ENCODE measurements at regions not wholly inside any gene's neighbourhood (a gene's known extent, or its start where the extent isn't known, plus 50 kb on each side); places are given as distances from the start of the nearest gene placed in this dataset.

DNA sequence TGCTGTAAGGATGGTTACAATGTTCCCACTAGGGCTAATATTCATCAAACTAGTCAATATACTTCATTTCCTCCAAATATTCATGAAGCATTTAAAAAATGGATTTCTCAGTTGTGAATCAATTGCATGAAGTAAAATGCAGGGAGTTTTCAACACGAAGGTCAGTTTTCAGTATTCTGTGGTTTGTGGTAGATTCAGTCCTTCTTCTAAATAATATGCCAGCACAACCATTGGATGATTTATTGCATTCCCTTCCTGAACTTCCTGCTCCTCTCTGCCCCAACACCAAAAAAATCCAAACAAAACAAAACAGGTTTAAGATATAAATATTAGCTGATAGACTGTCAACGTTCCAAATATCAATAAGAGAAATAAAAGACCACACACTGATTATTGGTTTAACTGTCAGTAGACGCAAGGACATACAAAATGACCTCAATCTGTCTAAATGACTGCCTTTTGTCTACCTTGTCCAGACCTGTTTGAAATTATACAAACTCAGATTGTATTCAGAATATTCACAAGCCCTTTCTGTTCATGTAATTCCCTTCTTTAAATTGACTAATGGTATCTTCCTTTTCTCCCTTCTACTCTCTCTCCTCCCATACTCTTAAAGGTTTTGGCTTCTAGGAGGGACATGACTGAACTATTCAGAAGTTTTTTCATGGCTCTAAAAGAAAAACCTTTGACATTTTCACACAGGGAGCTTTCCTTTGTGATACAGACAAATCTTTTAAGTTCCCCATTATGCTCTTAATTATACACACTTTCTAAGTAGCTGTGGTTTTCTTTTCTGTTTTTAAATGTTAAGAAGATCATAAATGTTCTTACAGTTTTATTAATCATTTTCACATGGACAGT is 92.6 kb upstream of the STT3B start (continued):
- TF ChIP-seq, protein P1, sequence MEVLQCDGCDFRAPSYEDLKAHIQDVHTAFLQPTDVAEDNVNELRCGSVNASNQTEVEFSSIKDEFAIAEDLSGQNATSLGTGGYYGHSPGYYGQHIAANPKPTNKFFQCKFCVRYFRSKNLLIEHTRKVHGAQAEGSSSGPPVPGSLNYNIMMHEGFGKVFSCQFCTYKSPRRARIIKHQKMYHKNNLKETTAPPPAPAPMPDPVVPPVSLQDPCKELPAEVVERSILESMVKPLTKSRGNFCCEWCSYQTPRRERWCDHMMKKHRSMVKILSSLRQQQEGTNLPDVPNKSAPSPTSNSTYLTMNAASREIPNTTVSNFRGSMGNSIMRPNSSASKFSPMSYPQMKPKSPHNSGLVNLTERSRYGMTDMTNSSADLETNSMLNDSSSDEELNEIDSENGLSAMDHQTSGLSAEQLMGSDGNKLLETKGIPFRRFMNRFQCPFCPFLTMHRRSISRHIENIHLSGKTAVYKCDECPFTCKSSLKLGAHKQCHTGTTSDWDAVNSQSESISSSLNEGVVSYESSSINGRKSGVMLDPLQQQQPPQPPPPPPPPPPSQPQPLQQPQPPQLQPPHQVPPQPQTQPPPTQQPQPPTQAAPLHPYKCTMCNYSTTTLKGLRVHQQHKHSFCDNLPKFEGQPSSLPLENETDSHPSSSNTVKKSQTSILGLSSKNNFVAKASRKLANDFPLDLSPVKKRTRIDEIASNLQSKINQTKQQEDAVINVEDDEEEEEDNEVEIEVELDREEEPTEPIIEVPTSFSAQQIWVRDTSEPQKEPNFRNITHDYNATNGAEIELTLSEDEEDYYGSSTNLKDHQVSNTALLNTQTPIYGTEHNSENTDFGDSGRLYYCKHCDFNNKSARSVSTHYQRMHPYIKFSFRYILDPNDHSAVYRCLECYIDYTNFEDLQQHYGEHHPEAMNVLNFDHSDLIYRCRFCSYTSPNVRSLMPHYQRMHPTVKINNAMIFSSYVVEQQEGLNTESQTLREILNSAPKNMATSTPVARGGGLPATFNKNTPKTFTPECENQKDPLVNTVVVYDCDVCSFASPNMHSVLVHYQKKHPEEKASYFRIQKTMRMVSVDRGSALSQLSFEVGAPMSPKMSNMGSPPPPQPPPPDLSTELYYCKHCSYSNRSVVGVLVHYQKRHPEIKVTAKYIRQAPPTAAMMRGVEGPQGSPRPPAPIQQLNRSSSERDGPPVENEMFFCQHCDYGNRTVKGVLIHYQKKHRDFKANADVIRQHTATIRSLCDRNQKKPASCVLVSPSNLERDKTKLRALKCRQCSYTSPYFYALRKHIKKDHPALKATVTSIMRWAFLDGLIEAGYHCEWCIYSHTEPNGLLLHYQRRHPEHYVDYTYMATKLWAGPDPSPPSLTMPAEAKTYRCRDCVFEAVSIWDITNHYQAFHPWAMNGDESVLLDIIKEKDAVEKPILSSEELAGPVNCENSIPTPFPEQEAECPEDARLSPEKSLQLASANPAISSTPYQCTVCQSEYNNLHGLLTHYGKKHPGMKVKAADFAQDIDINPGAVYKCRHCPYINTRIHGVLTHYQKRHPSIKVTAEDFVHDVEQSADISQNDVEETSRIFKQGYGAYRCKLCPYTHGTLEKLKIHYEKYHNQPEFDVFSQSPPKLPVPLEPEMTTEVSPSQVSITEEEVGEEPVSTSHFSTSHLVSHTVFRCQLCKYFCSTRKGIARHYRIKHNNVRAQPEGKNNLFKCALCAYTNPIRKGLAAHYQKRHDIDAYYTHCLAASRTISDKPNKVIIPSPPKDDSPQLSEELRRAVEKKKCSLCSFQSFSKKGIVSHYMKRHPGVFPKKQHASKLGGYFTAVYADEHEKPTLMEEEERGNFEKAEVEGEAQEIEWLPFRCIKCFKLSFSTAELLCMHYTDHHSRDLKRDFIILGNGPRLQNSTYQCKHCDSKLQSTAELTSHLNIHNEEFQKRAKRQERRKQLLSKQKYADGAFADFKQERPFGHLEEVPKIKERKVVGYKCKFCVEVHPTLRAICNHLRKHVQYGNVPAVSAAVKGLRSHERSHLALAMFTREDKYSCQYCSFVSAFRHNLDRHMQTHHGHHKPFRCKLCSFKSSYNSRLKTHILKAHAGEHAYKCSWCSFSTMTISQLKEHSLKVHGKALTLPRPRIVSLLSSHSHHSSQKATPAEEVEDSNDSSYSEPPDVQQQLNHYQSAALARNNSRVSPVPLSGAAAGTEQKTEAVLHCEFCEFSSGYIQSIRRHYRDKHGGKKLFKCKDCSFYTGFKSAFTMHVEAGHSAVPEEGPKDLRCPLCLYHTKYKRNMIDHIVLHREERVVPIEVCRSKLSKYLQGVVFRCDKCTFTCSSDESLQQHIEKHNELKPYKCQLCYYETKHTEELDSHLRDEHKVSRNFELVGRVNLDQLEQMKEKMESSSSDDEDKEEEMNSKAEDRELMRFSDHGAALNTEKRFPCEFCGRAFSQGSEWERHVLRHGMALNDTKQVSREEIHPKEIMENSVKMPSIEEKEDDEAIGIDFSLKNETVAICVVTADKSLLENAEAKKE (CRISPR knock-in tag; IDR thresholded peaks at IDR 0.05), result no peak
- TF ChIP-seq EZH2phosphoT487 (IDR thresholded peaks at IDR 0.05; ENCODE audit: unreplicated experiment), result no peak
- TF ChIP-seq CREB1 (CRISPR knock-in tag; IDR thresholded peaks at IDR 0.05; ENCODE audit: low read depth), result no peak
- TF ChIP-seq STAT1 (IDR thresholded peaks at IDR 0.05; ENCODE audit: unreplicated experiment), result no peak
- no peak for TF ChIP-seq ZNF114 (CRISPR knock-in tag; IDR thresholded peaks at IDR 0.05)
- TF ChIP-seq JUNB (IDR thresholded peaks at IDR 0.05; ENCODE audit: unreplicated experiment), result no peak

DNA sequence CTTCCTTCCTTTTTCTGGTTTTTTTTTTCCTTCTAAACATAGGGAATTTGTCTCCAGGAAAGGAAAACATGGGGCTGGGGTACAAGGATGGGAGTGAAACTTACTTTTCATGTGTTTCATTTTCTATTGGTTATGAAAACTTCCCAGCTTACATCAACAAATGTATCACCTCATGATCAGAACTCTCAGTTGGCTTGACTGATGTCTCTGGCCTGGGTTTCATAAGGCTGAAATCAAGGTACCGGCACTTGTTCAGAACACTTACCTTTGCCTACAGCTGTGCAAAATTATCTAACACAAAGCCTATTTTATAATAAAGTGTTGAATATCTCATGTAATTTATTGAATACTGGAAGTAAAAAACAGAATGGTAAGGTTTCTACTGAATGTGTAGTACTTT is 91.8 kb upstream of the STT3B start:
- peaks cover 24% of the 10 kb centered on the region; the same call in 2 of the 3 replicates for H3K4me1 Mint-ChIP-seq
- ATAC-seq, result no peak
- no peaks in the 10 kb centered on the region for H4K20me1 ChIP-seq (replicated peaks; ENCODE audit: insufficient read depth)
- TF ChIP-seq, protein P2, sequence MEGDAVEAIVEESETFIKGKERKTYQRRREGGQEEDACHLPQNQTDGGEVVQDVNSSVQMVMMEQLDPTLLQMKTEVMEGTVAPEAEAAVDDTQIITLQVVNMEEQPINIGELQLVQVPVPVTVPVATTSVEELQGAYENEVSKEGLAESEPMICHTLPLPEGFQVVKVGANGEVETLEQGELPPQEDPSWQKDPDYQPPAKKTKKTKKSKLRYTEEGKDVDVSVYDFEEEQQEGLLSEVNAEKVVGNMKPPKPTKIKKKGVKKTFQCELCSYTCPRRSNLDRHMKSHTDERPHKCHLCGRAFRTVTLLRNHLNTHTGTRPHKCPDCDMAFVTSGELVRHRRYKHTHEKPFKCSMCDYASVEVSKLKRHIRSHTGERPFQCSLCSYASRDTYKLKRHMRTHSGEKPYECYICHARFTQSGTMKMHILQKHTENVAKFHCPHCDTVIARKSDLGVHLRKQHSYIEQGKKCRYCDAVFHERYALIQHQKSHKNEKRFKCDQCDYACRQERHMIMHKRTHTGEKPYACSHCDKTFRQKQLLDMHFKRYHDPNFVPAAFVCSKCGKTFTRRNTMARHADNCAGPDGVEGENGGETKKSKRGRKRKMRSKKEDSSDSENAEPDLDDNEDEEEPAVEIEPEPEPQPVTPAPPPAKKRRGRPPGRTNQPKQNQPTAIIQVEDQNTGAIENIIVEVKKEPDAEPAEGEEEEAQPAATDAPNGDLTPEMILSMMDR (conservative IDR thresholded peaks at IDR 0.05; ENCODE audit: low read depth in 2 of 2), result no peak
- no peak for TF ChIP-seq JUNB (IDR thresholded peaks at IDR 0.05; ENCODE audit: unreplicated experiment)

More for the DNA sequence above, 91.8 kb upstream of the STT3B start:
- peaks cover 15% of the 10 kb centered on the region for H3K36me3 Mint-ChIP-seq (ENCODE audit: low read depth)
- H3K36me3 ChIP-seq (ENCODE audit: insufficient read depth), result no peaks in the 10 kb centered on the region
- no peaks in the 10 kb centered on the region for H3K79me2 ChIP-seq (replicated peaks; ENCODE audit: insufficient read depth)
- no peaks in the 10 kb centered on the region for H3K27me3 ChIP-seq (ENCODE audit: insufficient read depth)
- H3K4me2 ChIP-seq, result no peak overlapping the region
- H3K9me2 ChIP-seq (ENCODE audit: insufficient read depth), result no peaks in the 10 kb centered on the region
- H3K9me3 Mint-ChIP-seq, result peaks cover 15% of the 10 kb centered on the region
- peaks cover 2% of the 10 kb centered on the region for H3K27me3 Mint-ChIP-seq (ENCODE audit: insufficient read depth, low read depth, poor library complexity)
- no peak overlapping the region for H2AFZ ChIP-seq
- H3K27ac Mint-ChIP-seq, result no peak overlapping the region
- H3K4me3 ChIP-seq, result no peak overlapping the region
- peaks cover 7% of the 10 kb centered on the region; the same call in 1 of the 2 replicates for H3K4me1 ChIP-seq (ENCODE audit: insufficient read depth)
- DNase-seq (ENCODE audit: low spot score), result no peak
- H3F3A ChIP-seq (replicated peaks; ENCODE audit: low read depth), result no peaks in the 10 kb centered on the region
- H3K4me3 Mint-ChIP-seq, result no peak overlapping the region
- H3K27ac ChIP-seq (ENCODE audit: low read depth), result no peak overlapping the region
